ENCODE measurements at regions not wholly inside any gene's neighbourhood (a gene's known extent, or its start where the extent isn't known, plus 50 kb on each side); places are given as distances from the start of the nearest gene placed in this dataset.

- no peak overlapping the region for H2AFZ ChIP-seq (ENCODE audit: low read depth)
- H3K36me3 ChIP-seq (ENCODE audit: insufficient read depth): no peaks in the 10 kb centered on the region
- no peak overlapping the region for H3K27ac ChIP-seq
- no peak overlapping the region for H3K4me3 ChIP-seq (IDR thresholded peaks at IDR 0.05; ENCODE audit: insufficient read depth, low read depth, low read length)
- H3K4me1 ChIP-seq (ENCODE audit: low read depth, poor library complexity, severe bottlenecking): no peaks in the 10 kb centered on the region
- no peaks in the 10 kb centered on the region for H3K27me3 ChIP-seq (ENCODE audit: insufficient read depth, low read depth)
- no peaks in the 10 kb centered on the region for H3K79me2 ChIP-seq (ENCODE audit: insufficient read depth, low read depth)
- no peak overlapping the region for H3K9ac ChIP-seq
- no peaks in the 10 kb centered on the region for H4K20me1 ChIP-seq (ENCODE audit: insufficient read depth)
- TF ChIP-seq CTCF (conservative IDR thresholded peaks at IDR 0.05; ENCODE audit: low read depth, low read length): no peak
- no peak overlapping the region for H3K4me2 ChIP-seq
Observed at GRCh38 chr12:107948391-107948945, 174.0 kb downstream of the ASCL4 start.

DNA sequence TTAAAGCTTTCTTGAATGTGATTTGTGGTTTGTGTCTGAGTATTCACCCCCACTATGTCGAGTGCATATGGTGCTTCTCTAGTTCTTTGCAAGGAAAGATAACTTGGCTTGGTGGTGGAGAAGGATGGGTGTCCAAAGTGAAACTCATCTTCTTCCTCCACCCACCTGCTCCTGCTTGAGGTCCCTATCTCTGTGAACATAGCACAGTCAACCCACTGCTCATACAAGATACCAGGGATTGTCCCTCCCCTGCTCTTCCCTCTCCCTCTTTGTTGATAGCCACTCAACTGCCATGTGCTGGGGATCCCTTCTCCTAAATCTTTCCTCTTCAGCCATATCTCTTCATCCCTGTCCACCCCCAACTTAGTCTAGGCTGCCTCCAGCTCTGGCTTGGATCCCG lies 176.5 kb downstream of the ASCL4 start:
- Histone ChIP-seq H3K27me3 (ENCODE audit: insufficient read depth, low read depth) (no peaks in the 10 kb centered on the region), H4K20me1 (ENCODE audit: insufficient read depth) (no peaks in the 10 kb centered on the region), H3K27ac (no peak overlapping the region), H3K36me3 (ENCODE audit: insufficient read depth) (no peaks in the 10 kb centered on the region), H3K4me1 (ENCODE audit: low read depth, poor library complexity, severe bottlenecking) (no peaks in the 10 kb centered on the region), H2AFZ (ENCODE audit: low read depth) (no peak overlapping the region), H3K4me3 (IDR thresholded peaks at IDR 0.05; ENCODE audit: insufficient read depth, low read depth, low read length) (no peak overlapping the region), H3K9ac (no peak overlapping the region), H3K4me2 (no peak overlapping the region), H3K79me2 (ENCODE audit: insufficient read depth, low read depth) (no peaks in the 10 kb centered on the region)
- no peak for TF ChIP-seq CTCF (conservative IDR thresholded peaks at IDR 0.05; ENCODE audit: low read depth, low read length)

GRCh38 chr12:107955966-107956643 lies 173.0 kb upstream of the WSCD2 start:
- Histone ChIP-seq H3K4me2 (no peak overlapping the region), H3K79me2 (ENCODE audit: insufficient read depth, low read depth) (no peaks in the 10 kb centered on the region)

DNA sequence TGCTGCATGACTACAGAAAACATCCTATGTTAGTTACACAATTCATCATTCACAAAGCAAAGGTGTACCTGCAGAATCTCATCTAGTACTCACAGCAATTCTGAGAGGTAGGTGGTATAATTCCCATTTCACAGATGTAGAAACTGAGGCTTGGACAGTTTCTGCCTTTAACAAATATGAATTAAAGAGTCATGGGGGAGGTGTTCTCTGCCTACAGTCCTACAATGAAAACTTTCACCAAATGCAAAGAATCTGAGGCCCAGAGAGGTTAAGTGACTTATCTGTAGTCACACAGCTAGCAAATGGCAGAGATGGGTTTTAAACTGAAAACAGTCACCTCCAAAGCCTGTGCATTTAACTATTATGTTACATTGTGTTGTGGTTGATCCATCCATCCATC lies 171.6 kb upstream of the WSCD2 start:
- Histone ChIP-seq H2AFZ (ENCODE audit: low read depth) (no peak overlapping the region), H3K27me3 (ENCODE audit: insufficient read depth, low read depth) (no peaks in the 10 kb centered on the region), H3K36me3 (ENCODE audit: insufficient read depth) (no peaks in the 10 kb centered on the region), H4K20me1 (ENCODE audit: insufficient read depth) (no peaks in the 10 kb centered on the region), H3K9ac (no peak overlapping the region), H3K4me2 (no peak overlapping the region), H3K4me3 (IDR thresholded peaks at IDR 0.05; ENCODE audit: insufficient read depth, low read depth, low read length) (no peak overlapping the region), H3K4me1 (ENCODE audit: low read depth, poor library complexity, severe bottlenecking) (no peaks in the 10 kb centered on the region), H3K79me2 (ENCODE audit: insufficient read depth, low read depth) (no peaks in the 10 kb centered on the region), H3K27ac (no peak overlapping the region)
- TF ChIP-seq CTCF (conservative IDR thresholded peaks at IDR 0.05; ENCODE audit: low read depth, low read length): no peak

More at GRCh38 chr12:107955966-107956643, 173.0 kb upstream of the WSCD2 start:
- Histone ChIP-seq H3K27me3 (ENCODE audit: insufficient read depth, low read depth) (no peaks in the 10 kb centered on the region), H3K9ac (no peak overlapping the region), H3K4me3 (IDR thresholded peaks at IDR 0.05; ENCODE audit: insufficient read depth, low read depth, low read length) (no peak overlapping the region), H4K20me1 (ENCODE audit: insufficient read depth) (no peaks in the 10 kb centered on the region), H2AFZ (ENCODE audit: low read depth) (no peak overlapping the region), H3K4me1 (ENCODE audit: low read depth, poor library complexity, severe bottlenecking) (no peaks in the 10 kb centered on the region), H3K36me3 (ENCODE audit: insufficient read depth) (no peaks in the 10 kb centered on the region), H3K27ac (no peak overlapping the region)
- no peak for TF ChIP-seq CTCF (conservative IDR thresholded peaks at IDR 0.05; ENCODE audit: low read depth, low read length)

All from KMS-11 (cell line).